ENCODE measurements at regions not wholly inside any gene's neighbourhood (a gene's known extent, or its start where the extent isn't known, plus 50 kb on each side); places are given as distances from the start of the nearest gene placed in this dataset.

- H3K27ac ChIP-seq: no peak overlapping the region
- H3K4me1 ChIP-seq: no peaks in the 10 kb centered on the region
- TF ChIP-seq Cebpa-rat (IDR thresholded peaks at IDR 0.05): no peak
- H3K27me3 ChIP-seq: no peaks in the 10 kb centered on the region
- H3K9me3 ChIP-seq: no peaks in the 10 kb centered on the region
- H3K9ac ChIP-seq: no peak overlapping the region
- H3K4me3 ChIP-seq: no peak overlapping the region
- H3K4me2 ChIP-seq: no peak overlapping the region
- H3K36me3 ChIP-seq: no peaks in the 10 kb centered on the region
- H4K20me1 ChIP-seq: no peaks in the 10 kb centered on the region
These were observed 203.6 kb upstream of the CELF2 start for GRCh38 chr10:10814069-10814468.

- no peak for TF ChIP-seq Cebpa-rat (IDR thresholded peaks at IDR 0.05)
- no peaks in the 10 kb centered on the region for H3K27me3 ChIP-seq
- H4K20me1 ChIP-seq: no peaks in the 10 kb centered on the region
- H3K9me3 ChIP-seq: peaks cover 18% of the 10 kb centered on the region; the same call in 1 of the 2 replicates
- no peak overlapping the region for H3K9ac ChIP-seq
- no peaks in the 10 kb centered on the region for H3K4me1 ChIP-seq
- H3K36me3 ChIP-seq: no peaks in the 10 kb centered on the region
- no peak overlapping the region for H3K4me2 ChIP-seq
- no peak overlapping the region for H3K27ac ChIP-seq
- no peak overlapping the region for H3K4me3 ChIP-seq
These were observed 201.2 kb upstream of the CELF2 start for GRCh38 chr10:10816447-10816846.

- H3K9ac ChIP-seq: no peak overlapping the region
- H3K27me3 ChIP-seq: no peaks in the 10 kb centered on the region
- no peak overlapping the region for H3K4me2 ChIP-seq
- peaks cover 18% of the 10 kb centered on the region; the same call in 1 of the 2 replicates for H3K9me3 ChIP-seq
- no peaks in the 10 kb centered on the region for H3K36me3 ChIP-seq
- H3K27ac ChIP-seq: no peak overlapping the region
- H3K4me1 ChIP-seq: peaks cover 5% of the 10 kb centered on the region
- TF ChIP-seq Cebpa-rat (IDR thresholded peaks at IDR 0.05): no peak
- H3K4me3 ChIP-seq: no peak overlapping the region
- no peaks in the 10 kb centered on the region for H4K20me1 ChIP-seq
These were observed 200.1 kb upstream of the CELF2 start for GRCh38 chr10:10817609-10818008.

- Histone ChIP-seq H3K27me3 (no peaks in the 10 kb centered on the region), H3K4me3 (no peak overlapping the region), H3K4me1 (peaks cover 5% of the 10 kb centered on the region), H3K9ac (no peak overlapping the region), H3K9me3 (peaks cover 18% of the 10 kb centered on the region; the same call in 1 of the 2 replicates), H3K27ac (no peak overlapping the region), H3K4me2 (no peak overlapping the region), H3K36me3 (no peaks in the 10 kb centered on the region), H4K20me1 (no peaks in the 10 kb centered on the region)
- TF ChIP-seq Cebpa-rat (IDR thresholded peaks at IDR 0.05): no peak
These were observed 199.6 kb upstream of the CELF2 start for GRCh38 chr10:10818082-10818481.

- peaks cover 5% of the 10 kb centered on the region for H3K4me1 ChIP-seq
- H3K36me3 ChIP-seq: no peaks in the 10 kb centered on the region
- H3K27me3 ChIP-seq: no peaks in the 10 kb centered on the region
- no peak for TF ChIP-seq Cebpa-rat (IDR thresholded peaks at IDR 0.05)
- H3K27ac ChIP-seq: no peak overlapping the region
- no peak overlapping the region for H3K9ac ChIP-seq
- H3K4me3 ChIP-seq: no peak overlapping the region
- peaks cover 18% of the 10 kb centered on the region; the same call in 1 of the 2 replicates for H3K9me3 ChIP-seq
- H4K20me1 ChIP-seq: no peaks in the 10 kb centered on the region
- no peak overlapping the region for H3K4me2 ChIP-seq
These were observed 198.3 kb upstream of the CELF2 start for GRCh38 chr10:10819206-10819856.

- Histone ChIP-seq H3K27me3 (no peaks in the 10 kb centered on the region), H3K4me2 (no peak overlapping the region), H3K9ac (no peak overlapping the region), H3K4me1 (peaks cover 5% of the 10 kb centered on the region), H3K4me3 (no peak overlapping the region), H3K9me3 (peaks cover 18% of the 10 kb centered on the region; the same call in 1 of the 2 replicates), H4K20me1 (no peaks in the 10 kb centered on the region), H3K36me3 (no peaks in the 10 kb centered on the region), H3K27ac (no peak overlapping the region)
- no peak for TF ChIP-seq Cebpa-rat (IDR thresholded peaks at IDR 0.05)
These were observed 195.7 kb upstream of the CELF2 start for GRCh38 chr10:10821926-10822325.

- Histone ChIP-seq H4K20me1 (no peaks in the 10 kb centered on the region), H3K27ac (no peak overlapping the region), H3K4me2 (no peak overlapping the region), H3K4me1 (peaks cover 5% of the 10 kb centered on the region), H3K4me3 (no peak overlapping the region), H3K9ac (no peak overlapping the region), H3K36me3 (no peaks in the 10 kb centered on the region), H3K9me3 (peaks cover 12% of the 10 kb centered on the region; the same call in 1 of the 2 replicates), H3K27me3 (no peaks in the 10 kb centered on the region)
- TF ChIP-seq Cebpa-rat (IDR thresholded peaks at IDR 0.05): no peak
These were observed 193.0 kb upstream of the CELF2 start for GRCh38 chr10:10824591-10825148.

GRCh38 chr10:10826125-10826524 lies 191.5 kb upstream of the CELF2 start:
- Histone ChIP-seq H3K4me2 (no peak overlapping the region), H3K27me3 (no peaks in the 10 kb centered on the region), H3K9me3 (no peaks in the 10 kb centered on the region), H4K20me1 (no peaks in the 10 kb centered on the region), H3K36me3 (no peaks in the 10 kb centered on the region), H3K4me1 (peaks cover 5% of the 10 kb centered on the region), H3K4me3 (no peak overlapping the region), H3K27ac (no peak overlapping the region), H3K9ac (no peak overlapping the region)
- no peak for TF ChIP-seq Cebpa-rat (IDR thresholded peaks at IDR 0.05)

- TF ChIP-seq Cebpa-rat (IDR thresholded peaks at IDR 0.05): no peak
- Histone ChIP-seq H3K36me3 (no peaks in the 10 kb centered on the region), H3K27me3 (no peaks in the 10 kb centered on the region), H3K9me3 (no peaks in the 10 kb centered on the region), H4K20me1 (no peaks in the 10 kb centered on the region), H3K4me2 (no peak overlapping the region), H3K4me1 (no peaks in the 10 kb centered on the region), H3K27ac (no peak overlapping the region), H3K4me3 (no peak overlapping the region), H3K9ac (no peak overlapping the region)
These were observed 189.0 kb upstream of the CELF2 start for GRCh38 chr10:10828623-10829022.

GRCh38 chr10:10829576-10829975 lies 188.1 kb upstream of the CELF2 start:
- H3K9me3 ChIP-seq: no peaks in the 10 kb centered on the region; the same call in 1 of the 2 replicates
- H3K4me1 ChIP-seq: no peaks in the 10 kb centered on the region
- no peaks in the 10 kb centered on the region for H3K27me3 ChIP-seq
- H4K20me1 ChIP-seq: no peaks in the 10 kb centered on the region
- no peak overlapping the region for H3K9ac ChIP-seq
- H3K4me2 ChIP-seq: no peak overlapping the region
- H3K36me3 ChIP-seq: no peaks in the 10 kb centered on the region
- no peak for TF ChIP-seq Cebpa-rat (IDR thresholded peaks at IDR 0.05)
- no peak overlapping the region for H3K4me3 ChIP-seq
- no peak overlapping the region for H3K27ac ChIP-seq

Data from BLaER1 (cell line).